ENCODE measurements at regions not wholly inside any gene's neighbourhood (a gene's known extent, or its start where the extent isn't known, plus 50 kb on each side); places are given as distances from the start of the nearest gene placed in this dataset.

DNA sequence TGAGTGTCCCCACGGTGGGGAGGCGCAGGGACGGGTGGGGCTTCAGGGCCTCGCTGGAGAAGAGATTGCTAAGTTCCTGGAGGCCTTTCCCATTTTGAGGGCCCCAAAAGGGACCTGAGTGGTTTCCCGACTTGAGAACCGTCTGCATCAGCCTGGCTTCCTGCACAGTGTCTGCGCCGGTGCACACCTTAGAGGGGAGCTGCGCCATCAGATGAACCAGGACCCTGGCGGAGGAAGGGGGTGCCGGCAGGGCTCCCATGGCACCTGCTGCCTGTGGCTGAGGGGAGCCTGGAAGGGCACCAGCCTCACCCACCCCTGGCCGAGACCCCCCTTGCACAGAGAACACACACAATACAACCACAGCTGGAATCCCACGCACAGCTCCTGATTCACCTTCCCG is 465.1 kb upstream of the MYT1L start:
- TF ChIP-seq, protein P1, sequence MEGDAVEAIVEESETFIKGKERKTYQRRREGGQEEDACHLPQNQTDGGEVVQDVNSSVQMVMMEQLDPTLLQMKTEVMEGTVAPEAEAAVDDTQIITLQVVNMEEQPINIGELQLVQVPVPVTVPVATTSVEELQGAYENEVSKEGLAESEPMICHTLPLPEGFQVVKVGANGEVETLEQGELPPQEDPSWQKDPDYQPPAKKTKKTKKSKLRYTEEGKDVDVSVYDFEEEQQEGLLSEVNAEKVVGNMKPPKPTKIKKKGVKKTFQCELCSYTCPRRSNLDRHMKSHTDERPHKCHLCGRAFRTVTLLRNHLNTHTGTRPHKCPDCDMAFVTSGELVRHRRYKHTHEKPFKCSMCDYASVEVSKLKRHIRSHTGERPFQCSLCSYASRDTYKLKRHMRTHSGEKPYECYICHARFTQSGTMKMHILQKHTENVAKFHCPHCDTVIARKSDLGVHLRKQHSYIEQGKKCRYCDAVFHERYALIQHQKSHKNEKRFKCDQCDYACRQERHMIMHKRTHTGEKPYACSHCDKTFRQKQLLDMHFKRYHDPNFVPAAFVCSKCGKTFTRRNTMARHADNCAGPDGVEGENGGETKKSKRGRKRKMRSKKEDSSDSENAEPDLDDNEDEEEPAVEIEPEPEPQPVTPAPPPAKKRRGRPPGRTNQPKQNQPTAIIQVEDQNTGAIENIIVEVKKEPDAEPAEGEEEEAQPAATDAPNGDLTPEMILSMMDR (IDR thresholded peaks at IDR 0.05) = no peak
- TF ChIP-seq POLR2AphosphoS5 (IDR thresholded peaks at IDR 0.05) (no peak), POLR2A (IDR thresholded peaks at IDR 0.05) (no peak)
- DNase-seq (ENCODE audit: low spot score) = no peak
- no peaks in the 10 kb centered on the region for H3K4me1 ChIP-seq (replicated peaks)
- 86% methylated on average over 14 of the region's 14 CpGs for WGBS
- intact Hi-C loops (cut with DNase I) = no loop called here
- no peaks in the 10 kb centered on the region for H3K9me3 ChIP-seq
- no peaks in the 10 kb centered on the region for H3K36me3 ChIP-seq
- no peak overlapping the region for H3K27ac ChIP-seq
- H3K4me3 ChIP-seq = no peak overlapping the region
- no peaks in the 10 kb centered on the region for H3K27me3 ChIP-seq (replicated peaks; ENCODE audit: insufficient read depth)

DNA sequence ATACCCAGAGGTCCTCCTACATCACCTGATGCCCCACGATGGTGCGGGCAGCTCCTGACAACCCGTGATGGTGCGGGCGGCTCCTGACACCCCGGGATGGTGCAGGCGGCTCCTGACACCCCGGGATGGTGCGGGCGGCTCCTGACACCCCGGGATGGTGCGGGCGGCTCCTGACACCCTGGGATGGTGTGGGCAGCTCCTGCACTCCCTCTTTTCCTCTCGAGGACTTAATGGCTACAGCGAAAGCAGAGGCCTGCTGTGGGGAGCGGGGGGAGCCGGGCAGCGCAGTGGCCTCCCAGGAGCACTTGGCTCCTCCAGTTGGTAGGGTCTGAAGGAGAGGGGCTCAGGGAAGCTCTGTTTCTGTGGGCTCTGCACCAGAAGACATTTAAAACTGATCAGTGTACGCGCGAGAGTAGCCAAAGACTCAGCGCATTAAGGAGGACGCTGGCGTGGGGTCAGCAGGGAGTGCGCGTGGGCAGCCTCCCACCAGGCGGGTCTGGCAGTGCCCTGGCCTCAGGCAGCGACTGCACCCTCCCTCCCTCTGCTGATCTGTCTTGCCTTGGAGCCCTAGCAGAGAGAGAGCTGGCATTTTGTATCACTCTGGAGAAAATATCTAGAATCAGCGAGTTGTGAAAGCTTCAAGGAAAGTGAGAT is 464.5 kb upstream of the MYT1L start:
- TF ChIP-seq POLR2AphosphoS5 (IDR thresholded peaks at IDR 0.05) = no peak
- no peak for TF ChIP-seq POLR2A (IDR thresholded peaks at IDR 0.05)
- TF ChIP-seq, protein P1 (IDR thresholded peaks at IDR 0.05) = no peak
- no peak for DNase-seq (ENCODE audit: low spot score)
- WGBS = 90% methylated on average over 27 of the region's 29 CpGs

DNA sequence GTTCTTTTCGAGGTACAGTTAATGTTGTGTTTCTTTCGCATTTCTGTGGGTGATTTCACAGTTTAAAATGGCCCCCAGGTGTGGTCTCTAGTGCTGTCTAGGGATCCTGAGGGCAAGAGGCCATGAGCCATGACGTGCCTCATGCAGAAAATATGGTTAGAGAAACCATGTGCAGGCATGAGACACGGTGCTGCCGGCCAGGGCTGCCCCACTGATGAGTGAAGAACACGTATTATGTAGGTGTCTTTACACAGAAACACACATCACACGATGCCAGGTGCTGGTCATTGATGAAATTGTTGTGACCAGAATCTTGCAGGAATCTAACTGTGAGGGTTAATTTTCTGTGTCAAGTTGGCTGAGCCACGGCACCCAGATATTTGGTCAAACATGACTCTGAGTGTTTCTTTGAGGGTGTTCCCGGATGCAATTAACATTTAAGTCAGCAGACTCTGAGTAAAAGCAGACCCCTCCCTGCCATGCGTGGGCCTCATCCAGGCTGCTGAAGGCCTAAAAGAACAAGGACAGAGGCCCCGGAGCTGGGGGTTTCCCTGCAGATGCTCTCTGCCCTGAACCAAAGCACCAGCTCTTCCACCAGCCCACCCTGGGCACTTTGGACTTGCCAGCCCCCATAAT is 463.0 kb upstream of the MYT1L start:
- intact Hi-C loops (cut with DNase I) = no loop called here
- no peak for DNase-seq (ENCODE audit: low spot score)
- 83% methylated on average over 11 of the region's 11 CpGs for WGBS
- TF ChIP-seq POLR2A (IDR thresholded peaks at IDR 0.05) = no peak
- TF ChIP-seq POLR2AphosphoS5 (IDR thresholded peaks at IDR 0.05) = no peak
- TF ChIP-seq, protein P1 (IDR thresholded peaks at IDR 0.05) = no peak
- Histone ChIP-seq H3K4me1 (replicated peaks) (no peaks in the 10 kb centered on the region), H3K36me3 (no peaks in the 10 kb centered on the region), H3K4me3 (no peak overlapping the region), H3K27ac (no peak overlapping the region), H3K9me3 (no peaks in the 10 kb centered on the region), H3K27me3 (replicated peaks; ENCODE audit: insufficient read depth) (no peaks in the 10 kb centered on the region)

More for the DNA sequence above, 464.5 kb upstream of the MYT1L start:
- Histone ChIP-seq H3K4me1 (replicated peaks) (no peaks in the 10 kb centered on the region), H3K9me3 (no peaks in the 10 kb centered on the region), H3K36me3 (no peaks in the 10 kb centered on the region), H3K27ac (no peak overlapping the region), H3K27me3 (replicated peaks; ENCODE audit: insufficient read depth) (no peaks in the 10 kb centered on the region), H3K4me3 (no peak overlapping the region)
- intact Hi-C loops (cut with DNase I) = no loop called here

DNA sequence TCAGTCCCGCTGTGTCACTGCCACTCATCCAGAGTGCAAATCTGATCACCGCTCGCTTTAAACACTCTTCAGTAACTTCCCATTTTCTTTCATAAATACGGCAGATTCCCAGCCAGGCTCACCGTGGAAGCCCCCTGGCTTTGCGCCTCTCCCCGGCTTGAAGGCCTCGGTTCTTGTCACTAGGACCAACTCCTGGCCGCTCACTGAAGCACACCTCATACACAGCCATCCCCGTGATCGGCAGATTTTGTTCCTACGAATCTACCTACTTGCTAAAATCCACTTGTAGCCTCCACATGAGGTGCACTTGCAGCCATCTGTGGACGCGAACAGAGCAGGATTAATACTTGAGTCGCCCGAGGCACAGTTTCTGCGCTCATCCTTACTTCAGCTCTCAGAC is 462.4 kb upstream of the MYT1L start:
- H3K27ac ChIP-seq = no peak overlapping the region
- no peaks in the 10 kb centered on the region for H3K4me1 ChIP-seq (replicated peaks)
- no peaks in the 10 kb centered on the region for H3K9me3 ChIP-seq
- H3K27me3 ChIP-seq (replicated peaks; ENCODE audit: insufficient read depth) = no peaks in the 10 kb centered on the region
- no peak overlapping the region for H3K4me3 ChIP-seq
- DNase-seq (ENCODE audit: low spot score) = no peak
- H3K36me3 ChIP-seq = no peaks in the 10 kb centered on the region
- WGBS = 95% methylated on average over 17 of the region's 17 CpGs
- no peak for TF ChIP-seq POLR2A (IDR thresholded peaks at IDR 0.05)
- TF ChIP-seq, protein P1 (IDR thresholded peaks at IDR 0.05) = no peak
- no peak for TF ChIP-seq POLR2AphosphoS5 (IDR thresholded peaks at IDR 0.05)
- intact Hi-C loops (cut with DNase I) = no loop called here

DNA sequence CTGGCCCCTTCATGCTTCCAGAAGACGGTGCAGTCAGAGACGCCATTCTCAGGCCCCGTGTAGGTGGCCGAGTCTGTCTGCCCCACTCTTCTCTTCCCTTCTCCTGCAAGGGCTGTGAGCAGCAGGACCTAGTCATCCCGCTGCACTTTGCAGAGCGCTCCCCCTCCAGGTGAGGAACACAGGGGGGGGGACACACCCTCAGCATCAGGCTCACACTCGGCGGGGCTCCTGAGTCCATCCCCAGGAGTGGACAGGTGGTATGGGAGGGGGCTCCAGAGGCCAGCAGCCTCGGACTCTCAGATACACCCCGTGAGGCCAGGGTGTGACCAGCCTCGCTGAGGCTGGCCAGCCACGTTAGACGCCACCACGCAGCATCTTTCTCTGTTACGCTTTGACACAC is 460.5 kb upstream of the MYT1L start:
- H3K4me3 ChIP-seq = no peak overlapping the region
- H3K27me3 ChIP-seq (replicated peaks; ENCODE audit: insufficient read depth) = no peaks in the 10 kb centered on the region
- H3K27ac ChIP-seq = no peak overlapping the region
- DNase-seq (ENCODE audit: low spot score) = no peak
- H3K36me3 ChIP-seq = no peaks in the 10 kb centered on the region
- no peaks in the 10 kb centered on the region for H3K9me3 ChIP-seq
- no peaks in the 10 kb centered on the region for H3K4me1 ChIP-seq (replicated peaks)
- intact Hi-C loops (cut with DNase I) = no loop called here
- TF ChIP-seq, protein P1 (IDR thresholded peaks at IDR 0.05) = no peak
- no peak for TF ChIP-seq POLR2AphosphoS5 (IDR thresholded peaks at IDR 0.05)
- TF ChIP-seq POLR2A (IDR thresholded peaks at IDR 0.05) = no peak
- 88% methylated on average over 15 of the region's 15 CpGs for WGBS
